ENCODE measurements at regions not wholly inside any gene's neighbourhood (a gene's known extent, or its start where the extent isn't known, plus 50 kb on each side); places are given as distances from the start of the nearest gene placed in this dataset.

DNA sequence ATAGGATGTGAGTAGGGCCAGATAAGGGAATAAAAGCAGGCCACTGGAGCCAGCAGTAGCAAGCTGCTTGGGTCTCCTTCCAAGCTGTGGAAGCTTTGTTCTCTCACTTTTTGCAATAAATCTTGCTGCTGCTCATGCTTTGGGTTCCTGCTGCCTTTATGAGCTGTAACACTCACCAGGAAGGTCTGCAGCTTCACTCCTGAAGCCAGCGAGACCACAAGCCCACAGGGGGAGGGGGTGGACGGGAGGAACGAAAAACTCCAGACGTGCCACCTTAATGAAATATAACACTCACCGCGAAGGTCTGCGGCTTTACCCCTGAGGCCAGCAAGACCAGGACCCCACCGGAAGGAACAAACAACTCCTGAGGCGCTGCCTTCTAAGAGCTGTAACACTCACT is 1324.4 kb upstream of the EYS start:
- TF ChIP-seq CTCF (conservative IDR thresholded peaks at IDR 0.05; ENCODE audit: low read depth, low read length) (no peak), EZH2 (IDR thresholded peaks at IDR 0.05; ENCODE audit: low read length, unreplicated experiment) (no peak)
